H1 (cell line): ENCODE measurements at regions not wholly inside any gene's neighbourhood (a gene's known extent, or its start where the extent isn't known, plus 50 kb on each side); places are given as distances from the start of the nearest gene placed in this dataset.

ENCODE experiments used
- CTCF ChIA-PET: fragments of 300-600 bp; sonication (Branson Sonifier 250); formaldehyde crosslinking; loops from one replicate; lab custom pipeline; 2021; ENCODE audit not compliant: partially characterized antibody; lab: Charles Lee
- POLR2A ChIA-PET: fragments of 300-600 bp; sonication (Branson Sonifier 250); formaldehyde crosslinking; loops from one replicate; lab custom pipeline; 2021; ENCODE audit warnings: inconsistent platforms; ENCODE audit not compliant: partially characterized antibody; lab: Charles Lee
- DNase-seq, 2 experiments: peaks; one replicate each; pipeline versions ENCODE4 v3.0.0 to v3.0.0-alpha.2; 2010 to 2022; ENCODE audit warnings: low spot score in 2 of 2, low read depth in 1 of 2, mixed read lengths in 1 of 2
- FAIRE-seq: peaks from 2 replicates; lab custom pipeline; 2011; peaks lifted over from hg19 to GRCh38; lab: Jason Lieb, UNC
- H2AFZ ChIP-seq: 2 replicates; pipeline ENCODE4 v1.8.1; 2012; ENCODE audit warnings: low read length, inconsistent platforms
- H2AK5ac ChIP-seq: 2 replicates; pipeline ENCODE4 v1.6.1; 2013; ENCODE audit warnings: low read depth, low read length
- H2BK120ac ChIP-seq: replicated peaks from 2 replicates; pipeline ENCODE3; 2013; ENCODE audit warnings: low read depth, low read length, inconsistent platforms
- H2BK12ac ChIP-seq: 2 replicates; pipeline ENCODE4 v1.6.1; 2013; ENCODE audit warnings: low read depth, low read length
- H2BK15ac ChIP-seq: 2 replicates; pipeline ENCODE4 v1.6.1; 2013; ENCODE audit warnings: low read length
- H2BK20ac ChIP-seq: 2 replicates; pipeline ENCODE4 v1.6.1; 2013; ENCODE audit warnings: low read length
- H2BK5ac ChIP-seq: 2 replicates; pipeline ENCODE4 v1.6.1; 2013; ENCODE audit warnings: low read depth, low read length
- H3K14ac ChIP-seq: 2 replicates; pipeline ENCODE4 v1.6.1; 2013; ENCODE audit warnings: inconsistent platforms; ENCODE audit not compliant: insufficient read length
- H3K18ac ChIP-seq: 2 replicates; pipeline ENCODE4 v1.6.1; 2013; ENCODE audit warnings: low read length; ENCODE audit errors: extremely low read depth
- H3K23ac ChIP-seq: 2 replicates; pipeline ENCODE4 v1.6.1; 2013; ENCODE audit warnings: inconsistent platforms; ENCODE audit not compliant: insufficient read length
- H3K23me2 ChIP-seq: 2 replicates; pipeline ENCODE4 v1.6.1; 2013; ENCODE audit warnings: low read depth, low read length
- H3K27ac ChIP-seq: 2 replicates; pipeline ENCODE4 v1.6.1; 2011; ENCODE audit warnings: low read depth, low read length, inconsistent platforms
- H3K27me3 ChIP-seq, 4 experiments: replicated peaks in 1 of 4; 1 replicate in 1 of 4; 2 replicates in 3 of 4; pipeline versions ENCODE4 v1.6.1 to v1.8.1; 2011 to 2013; ENCODE audit warnings: low read length in 3 of 4, mild to moderate bottlenecking in 3 of 4, inconsistent platforms in 2 of 4, mixed read lengths in 2 of 4, moderate library complexity in 1 of 4; ENCODE audit not compliant: control insufficient read depth in 3 of 4, insufficient read depth in 3 of 4; ENCODE audit errors: extremely low read depth in 1 of 4
- H3K36me3 ChIP-seq, 4 experiments: 2 replicates each; pipeline versions ENCODE4 v1.6.1 to v1.8.1; 2011 to 2013; ENCODE audit warnings: mild to moderate bottlenecking in 4 of 4, low read length in 3 of 4, moderate library complexity in 2 of 4, control low read depth in 1 of 4, inconsistent platforms in 1 of 4; ENCODE audit not compliant: insufficient read depth in 4 of 4, control insufficient read depth in 2 of 4
- H3K4ac ChIP-seq: replicated peaks from 2 replicates; pipeline ENCODE3; 2013; ENCODE audit warnings: low read length, low read depth, mixed read lengths, inconsistent platforms; ENCODE audit not compliant: insufficient read length
- H3K4me1 ChIP-seq, 4 experiments: replicated peaks in 1 of 4; 1 replicate in 1 of 4; 2 replicates in 3 of 4; pipeline versions ENCODE4 v1.6.1 to v1.8.1; 2011 to 2013; ENCODE audit warnings: low read length in 3 of 4, inconsistent platforms in 2 of 4, mixed read lengths in 1 of 4; ENCODE audit not compliant: insufficient read depth in 4 of 4, control insufficient read depth in 3 of 4
- H3K4me2 ChIP-seq, 2 experiments: 2 replicates each; pipeline versions ENCODE4 v1.6.1 to v1.8.1; 2011 to 2013; ENCODE audit warnings: low read depth in 2 of 2, low read length in 2 of 2, control low read depth in 1 of 2, inconsistent platforms in 1 of 2, mild to moderate bottlenecking in 1 of 2; ENCODE audit not compliant: insufficient read depth in 1 of 2
- H3K4me3 ChIP-seq, 4 experiments: fragments of 200-600, 300-600 bp in 1 of 4; sonication (generic), shearing (Covaris generic), sonication (Bioruptor Twin) in 1 of 4; 2 replicates each; pipeline versions ENCODE4 v1.5.1 to v1.8.1; 2011 to 2016; ENCODE audit warnings: low read length in 4 of 4, low read depth in 3 of 4, control low read depth in 2 of 4, inconsistent platforms in 2 of 4, mild to moderate bottlenecking in 2 of 4, mixed read lengths in 1 of 4, moderate library complexity in 1 of 4; ENCODE audit not compliant: insufficient read depth in 2 of 4; ENCODE audit errors: extremely low read depth in 1 of 4
- H3K56ac ChIP-seq: replicated peaks from 2 replicates; pipeline ENCODE3; 2013; ENCODE audit warnings: low read depth, mild to moderate bottlenecking, mixed read lengths, low read length, inconsistent platforms; ENCODE audit not compliant: insufficient read length
- H3K79me1 ChIP-seq: 2 replicates; pipeline ENCODE4 v1.6.1; 2013; ENCODE audit warnings: low read depth, low read length, control low read depth
- H3K79me2 ChIP-seq, 2 experiments: 2 replicates each; pipeline versions ENCODE4 v1.6.1 to v1.8.1; 2012 to 2013; ENCODE audit warnings: low read length in 2 of 2, mild to moderate bottlenecking in 2 of 2, inconsistent platforms in 1 of 2; ENCODE audit not compliant: insufficient read depth in 2 of 2, control insufficient read depth in 1 of 2
- H3K9ac ChIP-seq, 4 experiments: replicated peaks in 1 of 4; 1 replicate in 1 of 4; 2 replicates in 3 of 4; pipeline versions ENCODE4 v1.6.1 to v1.8.1; 2011 to 2013; ENCODE audit warnings: low read depth in 3 of 4, low read length in 3 of 4, control low read depth in 2 of 4, mild to moderate bottlenecking in 2 of 4, moderate library complexity in 2 of 4, inconsistent platforms in 1 of 4; ENCODE audit errors: extremely low read depth in 1 of 4
- H3K9me3 ChIP-seq, 2 experiments: 2 replicates each; pipeline versions ENCODE4 v1.6.1 to v1.8.1; 2012 to 2013; ENCODE audit warnings: mild to moderate bottlenecking in 2 of 2, moderate library complexity in 2 of 2, control low read depth in 1 of 2, inconsistent platforms in 1 of 2, low read depth in 1 of 2, low read length in 1 of 2, mixed read lengths in 1 of 2; ENCODE audit not compliant: insufficient read depth in 2 of 2
- H4K20me1 ChIP-seq, 2 experiments: replicated peaks in 1 of 2; 2 replicates each; pipeline versions ENCODE3 to v1.8.1; 2011 to 2013; ENCODE audit warnings: inconsistent platforms in 2 of 2, low read length in 2 of 2, mild to moderate bottlenecking in 1 of 2; ENCODE audit not compliant: insufficient read depth in 2 of 2, control insufficient read depth in 1 of 2
- H4K5ac ChIP-seq: 2 replicates; pipeline ENCODE4 v1.6.1; 2013; ENCODE audit warnings: low read length, low read depth, mixed read lengths, inconsistent platforms; ENCODE audit not compliant: insufficient read length
- H4K8ac ChIP-seq: 2 replicates; pipeline ENCODE4 v1.8.0; 2013; ENCODE audit warnings: mild to moderate bottlenecking, moderate library complexity, low read length, inconsistent platforms; ENCODE audit not compliant: insufficient read depth; ENCODE audit errors: extremely low read depth
- H4K91ac ChIP-seq: replicated peaks from 2 replicates; pipeline ENCODE3; 2013; ENCODE audit warnings: low read length, mixed read lengths, inconsistent platforms; ENCODE audit not compliant: insufficient read length
- BCL11A ChIP-seq, 2 experiments: IDR thresholded peaks; one replicate each; pipeline ENCODE4 v1.6.1; 2011; ENCODE audit warnings: low read depth in 2 of 2, low read length in 2 of 2, mild to moderate bottlenecking in 2 of 2
- CHD1 ChIP-seq: IDR thresholded peaks from 2 replicates; pipeline ENCODE4 v1.6.1; 2012; ENCODE audit warnings: low read depth, low read length, improper control_type of control experiment
- GABPA ChIP-seq: IDR thresholded peaks from 2 replicates; pipeline ENCODE4 v1.6.1; 2011; ENCODE audit warnings: mild to moderate bottlenecking, low read length, moderate library complexity, borderline replicate concordance; ENCODE audit not compliant: insufficient read depth
- HDAC6 ChIP-seq: IDR thresholded peaks from one replicate; pipeline ENCODE4 v1.7.1; 2012; ENCODE audit warnings: low read depth, mild to moderate bottlenecking, inconsistent platforms, low read length, moderate library complexity
- JUND ChIP-seq: IDR thresholded peaks from 2 replicates; pipeline ENCODE4 v1.6.1; 2011; ENCODE audit warnings: mild to moderate bottlenecking, improper control_type of control experiment, low read length
- NRF1 ChIP-seq: IDR thresholded peaks from 2 replicates; pipeline ENCODE4 v1.6.1; 2011; ENCODE audit warnings: mild to moderate bottlenecking, low read depth, low read length, improper control_type of control experiment
- POU5F1 ChIP-seq: IDR thresholded peaks from 2 replicates; pipeline ENCODE4 v1.6.1; 2011; ENCODE audit warnings: low read depth, mild to moderate bottlenecking, low read length, moderate library complexity
- SP2 ChIP-seq: IDR thresholded peaks from 2 replicates; pipeline ENCODE4 v1.6.1; 2012; ENCODE audit warnings: mild to moderate bottlenecking, low read length, inconsistent platforms
- TAF1 ChIP-seq: IDR thresholded peaks from 2 replicates; pipeline ENCODE4 v1.6.1; 2011; ENCODE audit warnings: mild to moderate bottlenecking, low read depth, low read length
- TAF7 ChIP-seq: optimal IDR thresholded peaks from 2 replicates; pipeline ENCODE3; 2011; ENCODE audit warnings: low read depth, mild to moderate bottlenecking, inconsistent platforms, low read length, moderate library complexity, borderline replicate concordance
- TCF12 ChIP-seq: IDR thresholded peaks from 2 replicates; pipeline ENCODE4 v1.6.1; 2011; ENCODE audit warnings: low read depth, mild to moderate bottlenecking, low read length
- YY1 ChIP-seq: IDR thresholded peaks from 2 replicates; pipeline ENCODE4 v1.6.1; 2011; ENCODE audit warnings: low read depth, mild to moderate bottlenecking, low read length
- ZNF274 ChIP-seq: IDR thresholded peaks from 2 replicates; pipeline ENCODE4 v1.7.0; 2012; ENCODE audit warnings: low read length, borderline replicate concordance; ENCODE audit errors: extremely low read depth
- WGBS, 2 experiments: shearing (Covaris generic) in 1 of 2; methylation state at CpG; one replicate each; pipeline versions ENCODE4 v1.1.6 to v1.1.7; 2013 to 2015; ENCODE audit warnings: low lambda C conversion rate in 2 of 2, mixed read lengths in 2 of 2, inconsistent platforms in 1 of 2, low coverage in 1 of 2, missing lambda C conversion rate in 1 of 2; ENCODE audit not compliant: insufficient replicate concordance in 2 of 2, insufficient coverage in 1 of 2, insufficient read length in 1 of 2; ENCODE audit errors: extremely low coverage in 1 of 2, missing lambda C conversion rate in 1 of 2; 5-methylcytosine and 5-hydroxymethylcytosine counted together
- TF ChIP-seq, protein P1 (sequence below): IDR thresholded peaks from 2 replicates; pipeline ENCODE4 v1.6.1; 2012; ENCODE audit warnings: inconsistent platforms
- TF ChIP-seq, protein P2 (sequence below): IDR thresholded peaks from 2 replicates; pipeline ENCODE4 v1.6.1; 2012; ENCODE audit warnings: low read length, inconsistent platforms

DNA sequence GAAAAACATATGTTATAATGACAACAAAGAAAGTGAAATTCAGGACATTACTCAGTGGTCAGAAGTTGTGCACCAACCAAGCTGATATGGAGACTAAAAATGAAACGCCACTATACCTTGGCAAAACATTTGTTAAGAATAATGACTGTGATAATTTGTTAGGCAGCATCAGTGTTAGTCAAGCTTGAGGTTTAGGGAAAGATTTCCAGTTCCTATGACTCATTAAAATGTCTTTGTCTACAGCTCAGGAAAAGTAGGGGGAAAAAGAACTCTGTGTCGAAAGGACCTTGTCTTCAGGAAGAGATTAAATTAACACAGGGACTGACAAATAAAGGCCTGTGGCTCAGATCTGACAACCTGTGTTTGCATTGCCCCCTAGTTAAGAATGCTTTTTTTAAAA, 764.1 kb upstream of the SLITRK6 start:
- Histone ChIP-seq H2BK5ac (no peak overlapping the region), H3K4me3 (no peak overlapping the region), H3K79me2 (no peaks in the 10 kb centered on the region), H4K20me1 (no peaks in the 10 kb centered on the region), H2BK20ac (no peak overlapping the region), H3K23me2 (no peaks in the 10 kb centered on the region), H3K4me2 (no peak overlapping the region), H4K91ac (no peak overlapping the region), H3K27me3 (no peaks in the 10 kb centered on the region), H2BK120ac (no peak overlapping the region), H2AK5ac (no peak overlapping the region), H3K56ac (no peak overlapping the region), H3K27ac (no peak overlapping the region), H2AFZ (0 out of 2 replicates have a peak overlapping the region, but pooled peaks have one; percentile 63), H3K14ac (no peak overlapping the region), H3K23ac (no peak overlapping the region), H3K9me3 (no peaks in the 10 kb centered on the region), H2BK15ac (no peak overlapping the region), H4K5ac (no peak overlapping the region), H4K8ac (no peak overlapping the region), H3K79me1 (no peaks in the 10 kb centered on the region), H3K18ac (no peak overlapping the region), H3K9ac (no peak overlapping the region), H3K36me3 (no peaks in the 10 kb centered on the region), H3K4ac (no peak overlapping the region), H2BK12ac (no peak overlapping the region), H3K4me1 (no peaks in the 10 kb centered on the region)
- ChIA-PET CTCF (no interaction called here), POLR2A (no interaction called here)
- no peak for DNase-seq
- TF ChIP-seq ZNF274 (no peak), GABPA (no peak), TCF12 (no peak), SP2 (no peak), POU5F1 (no peak), TAF7 (no peak), YY1 (no peak), TAF1 (no peak), NRF1 (no peak), HDAC6 (no peak), CHD1 (no peak), JUND (no peak), BCL11A (IDR thresholded peaks at IDR 0.05; ENCODE audit: low read depth in 2 of 2, low read length in 2 of 2) (no peak)
- TF ChIP-seq, protein P1, sequence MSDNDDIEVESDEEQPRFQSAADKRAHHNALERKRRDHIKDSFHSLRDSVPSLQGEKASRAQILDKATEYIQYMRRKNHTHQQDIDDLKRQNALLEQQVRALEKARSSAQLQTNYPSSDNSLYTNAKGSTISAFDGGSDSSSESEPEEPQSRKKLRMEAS, result no peak
- TF ChIP-seq, protein P2, sequence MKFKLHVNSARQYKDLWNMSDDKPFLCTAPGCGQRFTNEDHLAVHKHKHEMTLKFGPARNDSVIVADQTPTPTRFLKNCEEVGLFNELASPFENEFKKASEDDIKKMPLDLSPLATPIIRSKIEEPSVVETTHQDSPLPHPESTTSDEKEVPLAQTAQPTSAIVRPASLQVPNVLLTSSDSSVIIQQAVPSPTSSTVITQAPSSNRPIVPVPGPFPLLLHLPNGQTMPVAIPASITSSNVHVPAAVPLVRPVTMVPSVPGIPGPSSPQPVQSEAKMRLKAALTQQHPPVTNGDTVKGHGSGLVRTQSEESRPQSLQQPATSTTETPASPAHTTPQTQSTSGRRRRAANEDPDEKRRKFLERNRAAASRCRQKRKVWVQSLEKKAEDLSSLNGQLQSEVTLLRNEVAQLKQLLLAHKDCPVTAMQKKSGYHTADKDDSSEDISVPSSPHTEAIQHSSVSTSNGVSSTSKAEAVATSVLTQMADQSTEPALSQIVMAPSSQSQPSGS, result no peak
- 74% methylated on average over 2 of the region's 2 CpGs; no CpG with 5 or more reads in 1 of the 2 experiments for WGBS, 2 experiments
- no peak for FAIRE-seq
